OCI-LY7 (cell line): ENCODE measurements at regions not wholly inside any gene's neighbourhood (a gene's known extent, or its start where the extent isn't known, plus 50 kb on each side); places are given as distances from the start of the nearest gene placed in this dataset.

Source experiments
- EZH2phosphoT487 ChIP-seq: fragments of 200-600 bp; sonication (generic); IDR thresholded peaks from 2 replicates; pipeline ENCODE4 v1.6.1; 2018; ENCODE audit warnings: low read depth, borderline replicate concordance, mild to moderate bottlenecking, mixed run types, antibody characterized with exemption, low read length, moderate library complexity, mixed read lengths
- TF ChIP-seq, protein P1 (sequence below): fragments of 200-600 bp; sonication (generic); conservative IDR thresholded peaks from 2 replicates; pipeline ENCODE4 v1.5.1; 2014; ENCODE audit warnings: mild to moderate bottlenecking, antibody characterized with exemption, low read length, moderate library complexity, mixed read lengths

GRCh38 chr16:77571115-77571862 lies 136.5 kb upstream of the ADAMTS18 start:
- TF ChIP-seq, protein P1, sequence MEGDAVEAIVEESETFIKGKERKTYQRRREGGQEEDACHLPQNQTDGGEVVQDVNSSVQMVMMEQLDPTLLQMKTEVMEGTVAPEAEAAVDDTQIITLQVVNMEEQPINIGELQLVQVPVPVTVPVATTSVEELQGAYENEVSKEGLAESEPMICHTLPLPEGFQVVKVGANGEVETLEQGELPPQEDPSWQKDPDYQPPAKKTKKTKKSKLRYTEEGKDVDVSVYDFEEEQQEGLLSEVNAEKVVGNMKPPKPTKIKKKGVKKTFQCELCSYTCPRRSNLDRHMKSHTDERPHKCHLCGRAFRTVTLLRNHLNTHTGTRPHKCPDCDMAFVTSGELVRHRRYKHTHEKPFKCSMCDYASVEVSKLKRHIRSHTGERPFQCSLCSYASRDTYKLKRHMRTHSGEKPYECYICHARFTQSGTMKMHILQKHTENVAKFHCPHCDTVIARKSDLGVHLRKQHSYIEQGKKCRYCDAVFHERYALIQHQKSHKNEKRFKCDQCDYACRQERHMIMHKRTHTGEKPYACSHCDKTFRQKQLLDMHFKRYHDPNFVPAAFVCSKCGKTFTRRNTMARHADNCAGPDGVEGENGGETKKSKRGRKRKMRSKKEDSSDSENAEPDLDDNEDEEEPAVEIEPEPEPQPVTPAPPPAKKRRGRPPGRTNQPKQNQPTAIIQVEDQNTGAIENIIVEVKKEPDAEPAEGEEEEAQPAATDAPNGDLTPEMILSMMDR = no peak
- TF ChIP-seq EZH2phosphoT487 = no peak
